ENCODE measurements at regions not wholly inside any gene's neighbourhood (a gene's known extent, or its start where the extent isn't known, plus 50 kb on each side); places are given as distances from the start of the nearest gene placed in this dataset.

DNA sequence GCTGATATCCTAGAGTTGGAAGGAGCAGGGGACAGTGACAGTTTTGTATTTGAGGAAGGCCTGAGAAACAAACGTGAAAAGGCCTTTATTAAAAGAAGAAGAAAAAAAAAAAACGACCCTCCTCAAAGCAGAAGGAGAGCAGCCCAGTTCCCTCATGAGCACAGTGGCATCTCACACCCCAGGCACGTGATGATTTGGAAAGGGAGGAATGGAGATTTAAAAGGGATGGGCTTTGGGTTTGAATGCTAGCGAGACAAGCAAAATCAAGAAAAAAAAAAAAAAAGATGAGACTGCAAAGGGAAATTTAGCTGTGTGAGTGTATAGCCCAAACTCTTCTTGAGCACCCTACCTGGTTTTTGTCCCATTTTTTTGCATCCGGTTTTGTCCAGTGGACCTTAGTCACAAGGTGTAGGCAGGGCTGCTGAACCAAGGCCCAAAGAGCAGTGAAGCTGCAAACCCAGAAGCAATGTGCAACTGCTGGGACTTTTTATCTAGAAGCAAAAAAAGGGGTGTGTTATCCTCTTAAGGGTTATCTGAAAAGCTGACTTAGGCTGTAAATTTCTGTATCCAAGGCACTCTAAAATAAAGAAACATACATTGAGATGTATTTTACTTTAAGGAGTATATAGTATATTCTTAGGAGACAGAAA is 54.5 kb upstream of the RREB1 start:
- in situ Hi-C loops (cut with MboI; ENCODE audit: low sequenced_read_pairs, unreplicated experiment): no loop called here
- TF ChIP-seq, protein P1, sequence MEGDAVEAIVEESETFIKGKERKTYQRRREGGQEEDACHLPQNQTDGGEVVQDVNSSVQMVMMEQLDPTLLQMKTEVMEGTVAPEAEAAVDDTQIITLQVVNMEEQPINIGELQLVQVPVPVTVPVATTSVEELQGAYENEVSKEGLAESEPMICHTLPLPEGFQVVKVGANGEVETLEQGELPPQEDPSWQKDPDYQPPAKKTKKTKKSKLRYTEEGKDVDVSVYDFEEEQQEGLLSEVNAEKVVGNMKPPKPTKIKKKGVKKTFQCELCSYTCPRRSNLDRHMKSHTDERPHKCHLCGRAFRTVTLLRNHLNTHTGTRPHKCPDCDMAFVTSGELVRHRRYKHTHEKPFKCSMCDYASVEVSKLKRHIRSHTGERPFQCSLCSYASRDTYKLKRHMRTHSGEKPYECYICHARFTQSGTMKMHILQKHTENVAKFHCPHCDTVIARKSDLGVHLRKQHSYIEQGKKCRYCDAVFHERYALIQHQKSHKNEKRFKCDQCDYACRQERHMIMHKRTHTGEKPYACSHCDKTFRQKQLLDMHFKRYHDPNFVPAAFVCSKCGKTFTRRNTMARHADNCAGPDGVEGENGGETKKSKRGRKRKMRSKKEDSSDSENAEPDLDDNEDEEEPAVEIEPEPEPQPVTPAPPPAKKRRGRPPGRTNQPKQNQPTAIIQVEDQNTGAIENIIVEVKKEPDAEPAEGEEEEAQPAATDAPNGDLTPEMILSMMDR (IDR thresholded peaks at IDR 0.05; ENCODE audit: borderline replicate concordance, control extremely low read depth, extremely low read depth, insufficient read depth, missing control alignments): no peak
- no peak for DNase-seq (ENCODE audit: low spot score)

Measured in GM13976 (cell line).